A172 (cell line): ENCODE measurements at regions not wholly inside any gene's neighbourhood (a gene's known extent, or its start where the extent isn't known, plus 50 kb on each side); places are given as distances from the start of the nearest gene placed in this dataset.

Experiments
- DNase-seq: peaks from one replicate; pipeline ENCODE4 v3.0.0-alpha.2; 2015; ENCODE audit warnings: low spot score

DNA sequence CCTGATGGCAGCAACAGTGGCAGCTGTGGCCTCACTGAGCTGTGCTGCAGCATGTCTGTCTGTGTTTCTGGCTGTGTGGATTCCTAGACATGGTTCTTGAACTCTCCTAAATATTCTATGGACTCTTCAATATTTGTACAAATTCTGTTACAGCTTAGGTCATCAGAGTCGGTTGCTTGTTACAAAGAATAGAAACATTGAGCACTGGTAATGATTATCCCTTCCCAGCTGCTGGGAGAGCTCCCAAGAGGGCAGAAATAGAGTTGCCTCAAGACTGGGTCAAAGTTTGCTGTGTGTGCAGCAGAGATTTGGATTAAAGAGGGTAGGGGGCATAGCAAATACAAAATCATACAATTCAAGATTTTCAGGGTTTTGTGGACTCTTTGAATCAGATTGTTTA, 337.1 kb upstream of the AKR1E2 start:
- DNase-seq, result no peak

DNA sequence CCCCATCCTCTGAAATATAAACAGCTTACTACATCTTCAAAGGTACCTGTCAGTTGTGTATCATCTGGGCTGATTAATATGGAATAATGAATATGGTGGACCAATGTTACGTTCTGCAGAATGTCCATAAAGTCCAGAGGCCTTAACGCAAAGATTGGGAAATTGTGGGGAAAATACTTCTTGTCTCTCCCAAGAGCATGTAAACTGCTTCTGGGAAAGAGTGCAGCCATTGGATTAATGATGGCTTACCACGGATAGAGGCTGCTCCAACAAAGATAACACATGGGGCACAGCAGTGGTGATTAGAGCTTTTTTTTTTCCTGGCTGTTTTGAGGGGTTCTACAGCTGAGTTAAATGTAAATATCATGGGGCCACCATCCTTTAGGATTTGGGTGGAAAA, 340.4 kb upstream of the AKR1E2 start:
- DNase-seq, result no peak

DNA sequence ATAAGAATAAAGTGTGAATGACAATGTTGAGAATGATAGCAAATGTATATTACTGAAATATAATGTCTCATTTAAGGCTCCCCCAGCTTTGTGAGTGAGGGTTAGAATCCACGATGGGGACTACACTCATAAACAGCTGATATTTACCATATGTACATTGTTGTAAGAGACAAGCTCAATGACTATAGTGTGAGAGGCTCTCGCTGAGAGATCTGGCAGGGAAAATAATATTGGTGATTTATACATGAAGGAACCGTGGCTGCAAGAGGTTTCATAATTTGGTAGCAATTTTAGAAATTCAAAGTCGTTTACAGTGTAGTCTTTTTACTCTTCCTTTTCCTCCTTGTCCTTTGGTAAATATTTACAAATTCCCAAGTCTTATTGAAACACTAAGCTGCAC, 342.2 kb upstream of the AKR1E2 start:
- DNase-seq, result no peak

DNA sequence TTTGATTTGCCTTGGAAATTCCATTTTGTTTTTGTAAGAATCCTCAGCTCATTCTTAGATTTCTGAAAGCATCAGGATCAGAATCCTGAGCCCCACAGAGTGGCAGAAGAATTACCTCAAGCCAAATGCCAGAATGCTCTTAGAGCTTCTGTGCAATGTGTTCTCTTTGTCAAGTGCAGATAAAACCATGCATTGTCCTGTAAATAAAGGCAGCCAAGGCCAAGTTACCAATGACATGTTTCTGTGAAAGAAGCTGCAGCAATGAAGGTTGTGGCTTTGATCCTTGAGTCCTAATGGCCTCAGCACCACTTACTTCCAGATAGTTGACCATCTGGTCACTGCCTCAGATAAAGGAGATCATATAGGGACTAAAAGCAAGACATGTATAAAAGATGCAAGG, 343.3 kb upstream of the AKR1E2 start:
- no peak for DNase-seq

DNA sequence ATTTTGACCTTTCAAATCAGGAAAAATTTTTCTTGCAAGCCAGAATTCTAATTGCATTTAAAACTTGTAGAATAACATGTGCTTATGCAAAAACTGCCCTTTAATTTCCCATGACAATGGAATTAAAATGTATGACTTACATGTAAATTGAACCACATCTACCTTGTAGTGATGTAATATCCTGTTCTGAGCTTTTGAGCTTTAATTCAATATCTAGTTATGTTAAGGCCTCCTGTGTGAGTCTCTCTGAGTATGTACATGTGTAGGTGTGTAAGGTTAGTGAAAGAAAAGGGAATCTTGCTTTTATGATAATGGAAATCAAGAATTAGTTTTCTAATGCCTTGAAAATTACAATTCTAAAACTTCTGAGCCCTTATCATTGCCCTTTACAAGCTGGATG, 344.8 kb upstream of the AKR1E2 start:
- DNase-seq, result no peak

DNA sequence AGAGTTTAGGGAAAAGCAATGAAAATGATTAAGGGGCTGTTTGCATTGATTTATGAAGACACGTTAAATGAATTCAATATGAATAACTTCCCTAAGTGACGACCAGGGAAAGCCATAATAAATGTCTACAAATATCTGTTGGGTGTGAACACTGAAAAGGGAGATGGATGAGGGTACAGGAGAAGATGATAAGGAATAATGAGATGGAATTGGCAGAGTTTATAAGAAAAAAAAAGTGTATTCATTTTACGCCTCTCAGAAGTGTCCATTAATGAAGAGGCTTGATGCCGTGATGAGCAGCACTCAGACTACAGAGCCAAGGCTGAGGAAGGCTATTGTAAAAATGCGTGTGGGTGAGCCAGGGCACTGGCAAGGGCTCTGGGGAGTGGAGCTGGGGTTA, 346.7 kb upstream of the AKR1E2 start:
- DNase-seq, result no peak

DNA sequence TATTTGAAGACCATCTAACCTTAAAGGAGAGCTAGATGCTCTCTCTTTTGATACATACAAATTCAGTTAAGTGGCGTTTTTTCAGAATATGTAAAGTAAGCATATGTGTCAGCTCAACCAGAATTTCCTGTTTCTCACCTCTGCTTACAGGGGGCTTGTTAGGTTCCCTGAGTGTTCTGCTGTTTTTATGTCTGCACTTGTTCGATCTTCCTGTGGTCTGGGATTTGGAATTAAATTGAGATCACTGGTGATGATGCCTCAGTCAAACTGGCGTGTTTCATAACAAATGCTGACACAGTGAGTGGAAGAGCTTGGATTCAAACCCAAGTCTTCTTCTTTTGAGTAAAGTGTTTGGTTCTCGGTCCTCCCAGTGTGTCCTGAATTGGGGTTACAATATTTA, 348.3 kb upstream of the AKR1E2 start:
- no peak for DNase-seq

DNA sequence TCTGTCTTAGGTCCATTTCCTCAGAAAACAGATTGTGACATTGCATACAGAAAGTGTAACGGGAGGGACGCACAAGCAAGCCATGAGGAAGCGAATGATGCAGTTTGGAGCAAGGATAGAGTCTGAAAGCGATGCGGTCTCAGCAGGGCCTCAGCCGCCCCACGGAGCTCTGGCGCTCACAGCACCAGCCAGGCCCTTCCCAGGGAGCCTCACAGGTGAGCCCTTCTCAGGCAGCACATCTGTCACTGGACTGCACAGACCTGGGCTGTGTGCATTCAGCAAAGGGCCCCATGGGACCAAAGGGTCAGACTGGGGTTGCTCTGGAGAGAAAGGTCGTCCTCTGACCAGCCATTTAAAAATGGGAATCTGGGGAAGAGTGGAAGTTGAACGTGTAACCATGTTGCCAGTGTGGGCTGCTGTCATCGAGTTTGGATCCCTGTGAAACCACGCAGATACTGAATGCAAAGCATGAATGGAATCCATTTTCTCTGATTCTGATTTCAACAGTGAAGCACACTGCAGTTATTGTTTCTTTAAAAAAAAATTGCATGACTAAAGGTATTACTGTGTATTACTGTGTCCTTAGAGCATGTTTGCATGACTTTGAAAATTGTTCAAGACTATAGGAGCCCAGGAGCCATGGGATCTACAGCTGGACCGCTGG, 350.0 kb upstream of the AKR1E2 start:
- DNase-seq, result no peak

DNA sequence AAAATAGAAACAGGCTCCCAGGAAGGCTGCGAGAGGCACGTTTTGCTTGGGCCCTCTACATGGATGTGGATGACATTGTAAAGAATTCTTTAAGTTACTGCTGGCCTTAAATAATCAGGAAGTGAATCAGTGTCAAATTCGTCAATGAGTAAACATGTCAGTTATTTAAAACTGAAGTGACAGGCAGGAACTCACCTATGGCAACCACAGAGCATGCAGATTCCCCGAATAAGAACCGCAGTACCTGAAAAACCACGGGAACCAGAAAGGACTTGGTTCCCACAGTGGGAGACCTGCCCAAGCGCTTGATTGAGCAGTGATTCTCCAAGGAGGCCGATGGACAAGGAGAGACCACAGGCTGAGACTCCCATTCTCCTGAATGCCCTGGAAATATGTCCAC, 351.2 kb upstream of the AKR1E2 start:
- DNase-seq, result no peak

DNA sequence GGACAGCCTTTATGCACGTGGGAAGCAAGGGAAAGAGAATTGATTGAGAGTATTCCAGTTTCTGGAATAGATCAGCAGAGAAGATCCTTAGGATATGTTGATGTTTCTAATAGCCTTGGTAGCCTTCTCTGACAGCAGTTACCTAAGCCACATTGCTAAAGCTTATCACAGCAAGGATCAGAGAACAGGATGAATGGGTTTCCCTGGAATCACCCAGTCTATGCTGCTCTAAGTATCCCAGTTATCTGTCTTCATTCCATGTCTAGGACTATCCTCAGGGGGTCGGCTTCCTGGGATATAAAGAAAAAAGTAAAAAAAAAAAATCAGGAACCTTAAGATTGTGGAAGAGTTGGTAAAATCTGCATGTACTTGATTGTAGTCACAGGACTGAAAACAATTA, 352.0 kb upstream of the AKR1E2 start:
- no peak for DNase-seq

DNA sequence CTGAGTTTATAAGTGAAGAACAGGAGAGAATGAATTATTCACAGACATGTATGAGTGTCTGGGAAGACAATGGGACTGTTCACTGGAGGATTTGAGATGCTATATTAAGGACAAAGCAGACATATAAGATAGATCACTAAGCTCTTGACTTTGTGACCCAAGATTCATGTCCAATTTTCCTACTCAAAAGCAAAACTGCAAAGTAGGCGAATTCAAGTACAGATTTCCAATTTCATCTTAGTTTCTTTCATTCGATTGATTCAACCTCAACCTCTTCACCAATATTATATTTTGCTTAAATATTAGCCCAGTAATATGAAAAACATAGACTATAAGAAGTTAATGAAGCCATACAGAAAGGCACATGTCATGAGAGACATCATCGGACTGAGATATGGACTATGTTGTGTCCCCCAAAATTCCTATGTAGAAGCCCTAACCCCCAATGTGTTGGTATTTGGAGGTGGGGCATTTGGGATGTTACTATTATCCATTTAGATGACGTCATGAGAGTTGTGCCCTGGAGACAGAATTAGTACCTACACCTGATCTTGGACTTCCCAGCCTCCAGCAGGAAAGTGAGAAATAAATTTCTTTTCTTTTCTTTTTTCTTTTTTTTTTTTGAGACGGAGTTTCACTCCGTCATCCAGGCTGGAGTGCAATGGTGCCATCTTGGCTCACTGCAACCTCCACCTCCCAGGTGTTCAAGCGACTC, 353.7 kb upstream of the AKR1E2 start:
- no peak for DNase-seq

DNA sequence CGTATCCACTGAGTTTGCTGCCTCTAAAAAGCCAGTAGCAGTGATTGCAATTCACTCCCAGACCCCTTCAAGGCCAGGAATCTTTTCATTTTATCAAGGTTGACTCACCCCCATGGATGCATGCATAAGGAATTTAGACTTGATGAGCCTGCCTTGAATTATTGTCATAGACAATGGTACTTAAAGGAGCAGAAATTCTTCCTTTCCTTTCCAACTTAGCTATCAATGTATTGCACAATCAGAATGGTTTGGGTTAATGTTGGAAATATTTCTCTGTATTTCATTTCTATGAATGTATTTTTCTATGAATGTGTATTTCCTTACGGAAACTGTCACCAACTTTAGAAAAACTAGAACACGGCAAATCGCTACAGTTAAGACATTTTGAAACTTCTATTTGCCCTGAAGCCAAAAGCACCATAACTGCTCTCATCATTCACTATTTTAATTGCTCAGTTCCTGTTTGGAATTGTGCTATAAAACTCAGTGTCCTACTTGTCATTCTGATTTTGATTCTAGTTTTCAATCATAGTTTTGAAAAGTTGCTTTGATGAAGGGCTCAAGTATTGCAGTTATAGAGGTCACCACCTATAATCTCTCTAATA, 355.7 kb upstream of the AKR1E2 start:
- peak; percentile 53 for DNase-seq

DNA sequence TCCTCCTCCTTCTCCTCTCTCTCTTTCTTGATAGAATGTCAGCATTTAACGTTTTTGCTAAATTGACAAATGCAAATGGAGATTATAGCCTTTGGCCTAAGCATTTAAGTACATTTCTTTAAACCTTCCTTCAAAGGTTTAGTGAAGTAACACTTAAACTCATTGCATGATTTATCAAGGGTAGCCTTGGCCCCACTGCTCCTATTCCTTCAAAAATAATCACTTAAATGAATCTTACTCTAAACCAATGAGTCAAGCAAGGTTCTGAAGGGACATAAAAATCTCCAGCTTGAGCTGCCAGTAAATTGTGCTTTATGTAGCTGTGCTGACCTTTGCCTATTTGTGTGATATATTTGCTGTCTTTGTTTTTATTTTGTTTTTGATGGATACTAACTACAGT, 358.5 kb upstream of the AKR1E2 start:
- no peak for DNase-seq

DNA sequence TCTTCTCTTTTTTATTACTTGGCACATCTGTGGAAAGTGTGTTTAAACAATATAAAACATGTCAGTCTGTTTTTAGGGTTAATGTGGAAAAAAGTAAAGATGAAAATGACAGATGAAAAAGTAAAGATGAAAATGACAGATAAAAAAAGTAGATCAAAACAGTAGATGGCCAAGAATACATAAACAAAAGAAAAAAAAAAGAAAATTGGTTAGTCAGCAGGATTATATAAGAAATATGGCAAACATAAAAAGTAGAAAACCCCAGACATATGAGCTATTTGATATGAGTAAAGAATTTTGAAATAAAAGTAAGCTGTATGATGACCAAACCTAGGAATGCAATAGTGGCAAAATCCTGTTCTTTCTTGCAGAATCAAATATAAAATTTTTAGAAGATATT, 365.7 kb upstream of the AKR1E2 start:
- no peak for DNase-seq

DNA sequence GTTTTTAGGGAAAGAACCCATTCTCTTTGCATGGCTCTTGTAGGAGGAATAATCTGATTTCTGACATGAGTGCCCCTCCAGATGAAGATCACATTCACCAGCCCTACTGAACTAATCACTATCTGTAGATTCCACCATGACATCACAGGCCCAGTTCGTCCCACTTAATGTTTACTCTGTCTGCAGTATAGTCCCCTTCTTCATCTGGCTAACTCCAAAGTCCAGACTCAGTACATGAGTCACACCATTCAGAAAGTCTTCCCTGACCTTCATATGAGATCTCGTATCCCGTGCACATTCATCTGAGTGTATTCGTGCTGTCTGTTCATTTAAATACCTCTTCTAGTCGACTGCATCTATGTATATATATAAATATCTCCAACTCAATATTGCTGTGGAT, 366.5 kb upstream of the AKR1E2 start:
- DNase-seq, result no peak

DNA sequence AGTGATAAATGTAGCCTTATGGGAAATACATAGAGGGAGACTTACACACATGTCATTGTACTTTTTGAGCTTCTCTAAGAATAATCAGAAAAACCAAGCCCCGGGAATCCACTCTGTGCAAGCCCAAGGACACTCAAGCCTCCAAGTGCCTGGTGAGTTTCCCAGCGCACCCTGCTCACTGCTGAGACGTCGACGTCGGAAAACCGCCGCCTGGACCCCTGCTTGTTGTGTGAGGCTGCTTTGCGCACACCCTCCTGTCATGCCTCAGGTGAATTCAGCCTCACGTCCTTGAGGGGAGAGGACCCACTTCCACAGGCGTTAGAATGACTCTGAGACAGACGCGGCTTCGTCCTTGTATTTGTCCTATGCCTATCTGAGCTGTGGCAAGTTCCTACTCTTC, 368.4 kb upstream of the AKR1E2 start:
- DNase-seq, result no peak

DNA sequence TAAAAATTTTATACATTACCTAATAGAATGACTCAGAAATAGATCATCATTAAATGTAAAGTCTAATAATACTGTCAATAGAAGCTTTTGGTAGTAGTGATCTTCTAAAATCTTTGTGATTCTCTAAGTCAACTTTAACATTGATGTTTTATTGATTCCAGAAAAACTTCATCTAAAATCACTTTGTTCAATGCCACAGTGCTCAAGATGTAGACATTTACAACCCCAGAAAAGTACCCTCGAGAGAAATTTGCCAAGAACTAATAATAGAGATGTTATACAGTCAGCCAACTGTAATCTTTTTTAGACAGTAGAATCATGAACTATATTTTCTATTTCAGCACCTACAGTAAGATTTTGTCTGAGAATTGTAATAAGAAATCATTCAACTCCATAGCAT, 369.2 kb upstream of the AKR1E2 start:
- no peak for DNase-seq

DNA sequence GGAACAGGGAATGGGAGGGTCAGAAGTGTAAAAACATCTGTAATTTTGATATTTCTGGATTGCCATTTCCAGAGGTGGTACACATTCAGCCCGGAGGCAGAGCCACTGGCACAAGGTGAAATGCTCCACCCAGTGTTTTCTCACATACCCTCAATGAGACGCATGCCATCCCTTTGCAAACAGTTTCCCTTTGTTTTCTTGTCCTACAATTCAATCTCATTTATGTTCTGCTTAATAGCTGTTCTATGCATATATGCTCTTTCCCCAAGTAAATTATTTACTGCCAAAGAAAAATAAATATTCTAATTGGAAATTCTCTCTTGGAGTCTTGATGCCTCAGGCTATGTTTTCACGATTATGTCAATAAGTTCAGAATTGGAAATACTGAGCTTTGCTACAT, 369.7 kb upstream of the AKR1E2 start:
- DNase-seq, result no peak

DNA sequence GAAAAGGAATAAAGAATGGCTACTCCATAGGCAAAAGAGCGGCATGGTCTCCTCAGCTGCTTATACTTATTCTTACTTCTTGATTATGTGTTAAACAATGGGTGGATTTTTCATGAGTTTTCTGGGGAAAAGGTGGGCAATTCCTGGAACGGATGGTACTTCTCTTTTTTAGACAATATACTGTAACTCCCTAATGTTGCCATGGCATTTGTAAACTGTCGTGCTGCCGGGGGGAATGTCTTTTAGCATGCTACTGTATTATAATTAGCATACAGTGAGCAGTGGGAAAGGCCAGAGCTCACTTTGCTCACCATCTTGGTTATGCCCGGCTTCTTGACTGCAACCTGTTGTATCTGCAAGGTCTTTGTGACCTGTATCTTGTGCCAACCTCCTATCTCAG, 372.1 kb upstream of the AKR1E2 start:
- no peak for DNase-seq

DNA sequence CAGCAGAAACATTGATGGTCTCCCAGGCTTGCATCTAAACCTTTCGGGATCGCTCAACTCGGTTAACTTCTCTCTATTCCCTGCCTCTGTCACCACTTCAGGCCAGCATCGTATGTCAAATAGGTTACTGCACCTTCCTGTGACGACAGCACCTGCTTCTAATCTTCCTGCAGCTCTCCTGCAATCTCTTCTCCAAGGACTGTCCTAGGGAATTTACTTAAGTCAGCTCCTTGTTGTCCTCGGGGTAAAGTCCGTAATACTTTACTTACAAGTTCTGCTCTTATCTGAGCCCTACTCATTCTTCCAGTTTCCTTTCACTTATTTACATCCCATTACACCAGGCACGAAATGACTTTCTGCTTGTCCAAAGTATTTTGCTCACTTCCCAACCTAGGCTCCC, 372.7 kb upstream of the AKR1E2 start:
- DNase-seq, result no peak

DNA sequence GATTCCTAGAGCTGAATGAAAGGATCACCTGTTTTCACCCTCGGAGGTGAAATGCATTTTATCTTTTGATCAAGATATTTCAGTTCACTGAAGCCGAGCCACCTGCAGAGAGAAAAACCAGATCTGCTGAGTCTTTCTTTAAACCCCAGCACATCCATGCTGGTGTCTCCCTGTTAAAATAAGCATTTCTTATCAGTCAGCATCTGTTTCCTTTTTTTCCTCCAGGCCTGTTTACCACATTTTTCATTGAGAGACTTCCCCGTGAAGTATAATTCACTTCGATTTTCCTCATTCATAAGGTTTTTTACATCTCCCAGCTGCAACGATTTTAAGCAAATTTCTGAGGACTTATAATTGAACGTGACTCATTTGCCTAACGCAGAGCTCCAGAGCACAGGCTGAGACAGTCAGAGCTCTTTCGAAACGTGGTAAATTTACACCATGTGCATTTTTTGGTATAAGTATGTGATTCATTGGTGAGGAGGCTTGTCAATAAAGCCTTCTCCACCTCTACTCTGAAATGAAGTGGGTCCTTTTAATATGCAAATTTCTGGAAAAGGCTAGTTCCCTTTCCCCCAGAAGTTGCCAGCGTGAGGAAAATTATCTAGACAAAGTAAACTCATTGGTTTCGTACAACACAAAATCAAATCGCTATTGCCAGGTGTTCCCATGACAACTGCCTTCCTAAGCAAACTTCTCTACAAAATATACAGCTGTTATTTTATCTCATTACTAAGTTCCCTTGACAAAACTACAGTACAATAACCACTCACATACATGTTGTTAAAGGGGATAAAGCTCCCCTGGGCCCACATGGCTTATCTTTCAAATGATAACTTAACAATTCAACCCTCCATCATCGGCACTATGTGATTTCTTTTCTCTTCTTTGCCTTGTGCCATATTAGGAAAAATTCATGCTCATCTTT, 374.8 kb upstream of the AKR1E2 start:
- no peak for DNase-seq

DNA sequence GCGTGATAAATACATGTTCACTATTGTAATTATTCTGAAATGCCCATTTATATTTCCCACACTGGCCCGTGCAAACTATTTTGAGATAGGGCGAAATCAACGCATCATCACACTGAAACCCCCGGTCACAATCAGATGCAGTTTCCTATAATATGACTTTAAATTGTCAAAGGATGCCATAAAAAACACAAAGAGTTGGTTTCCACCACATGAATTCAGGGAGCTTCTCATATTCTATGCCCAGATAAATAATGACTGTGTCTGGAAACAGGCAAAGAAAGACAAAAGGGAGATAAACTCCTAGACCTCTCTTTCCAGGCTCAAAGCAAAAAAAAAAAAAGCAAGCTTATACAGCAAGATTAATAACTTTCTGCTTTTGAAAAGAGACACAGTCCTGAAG, 375.8 kb upstream of the AKR1E2 start:
- DNase-seq, result no peak
